HPDE6-E6E7 (cell line): ENCODE measurements at regions not wholly inside any gene's neighbourhood (a gene's known extent, or its start where the extent isn't known, plus 50 kb on each side); places are given as distances from the start of the nearest gene placed in this dataset.

Source experiments
- DNase-seq: peaks from one replicate; pipeline ENCODE4 v3.0.0; 2011; ENCODE audit warnings: missing footprints; ENCODE audit errors: extremely low spot score

DNA sequence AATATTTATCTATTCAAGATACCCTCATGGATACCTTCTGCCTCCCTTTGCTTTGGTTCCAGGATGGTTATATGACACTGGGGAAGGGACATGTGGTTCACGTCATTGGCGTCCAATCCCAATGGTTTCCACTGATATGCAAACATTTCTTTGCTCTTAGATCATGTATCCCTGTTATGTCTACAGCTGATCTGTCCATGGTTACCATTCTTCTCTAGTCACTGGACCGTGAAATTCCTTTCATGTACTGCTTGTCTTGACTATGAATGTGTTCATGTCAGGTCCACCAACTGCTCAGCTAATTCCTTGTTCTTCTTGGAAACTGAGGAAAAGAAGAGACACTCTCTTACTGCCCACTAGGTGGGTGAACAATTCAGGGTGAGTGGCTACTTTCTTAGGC, 391.1 kb upstream of the ZNF608 start:
- no peak for DNase-seq

- no peak for DNase-seq
Measured at GRCh38 chr5:125138266-125138665, 391.8 kb upstream of the ZNF608 start.

DNA sequence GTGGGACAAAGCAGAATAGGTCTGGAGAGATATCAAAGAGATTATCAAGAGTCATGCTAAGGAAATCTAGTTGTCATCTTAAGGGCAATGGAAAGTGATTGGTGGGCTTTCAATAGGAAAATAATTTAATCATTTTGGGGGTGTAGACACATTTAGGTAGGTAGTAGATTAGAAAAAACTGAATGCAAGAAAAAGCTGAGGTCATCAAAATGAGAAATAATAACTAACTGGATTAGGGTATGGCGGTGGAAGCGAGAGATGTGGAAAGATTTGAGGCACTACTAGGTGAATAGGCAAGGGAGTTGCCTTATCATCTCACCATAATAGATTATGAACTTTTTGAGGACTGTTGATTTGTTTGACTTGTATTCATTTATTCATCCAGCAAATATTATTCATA, 393.2 kb upstream of the ZNF608 start:
- no peak for DNase-seq

DNA sequence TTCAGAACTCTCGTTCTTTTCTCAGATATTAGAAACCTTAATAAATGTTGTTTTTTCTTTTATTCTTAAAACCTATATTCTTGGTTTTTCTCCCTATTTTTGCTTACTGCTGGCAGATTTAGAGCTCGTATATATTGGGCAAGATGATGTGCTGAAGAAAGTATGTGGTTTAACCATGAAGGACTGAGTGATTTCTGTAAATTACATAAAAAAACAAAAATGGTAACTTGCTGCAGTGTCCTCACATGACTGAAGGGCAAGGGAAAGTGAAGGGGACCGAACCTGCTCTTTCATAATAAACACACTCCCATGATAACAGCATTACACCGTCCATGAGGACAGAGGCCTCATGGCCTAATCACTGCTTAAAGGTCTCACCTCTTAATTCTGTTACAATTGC, 393.8 kb upstream of the ZNF608 start:
- no peak for DNase-seq

GRCh38 chr5:125140855-125141254, 394.4 kb upstream of the ZNF608 start:
- DNase-seq, result no peak

DNA sequence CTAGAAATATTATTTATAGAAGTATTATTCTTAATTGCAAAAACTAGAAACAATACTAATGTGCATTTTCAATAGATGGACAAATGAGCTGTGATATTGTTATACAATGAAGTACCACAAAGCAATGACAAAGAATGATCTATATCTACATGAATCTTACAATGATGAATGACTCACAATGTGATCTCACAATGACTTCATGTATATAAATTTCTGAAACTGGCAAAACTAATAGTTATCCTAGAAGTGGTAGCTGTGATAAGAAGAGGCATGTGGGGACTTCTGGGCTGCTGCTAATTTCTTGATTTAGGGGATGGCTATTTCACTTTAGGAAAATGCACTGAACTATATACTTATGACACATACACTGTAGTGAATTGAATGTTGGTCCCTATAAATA, 396.0 kb upstream of the ZNF608 start:
- DNase-seq, result no peak

- no peak for DNase-seq
Measured at GRCh38 chr5:125143011-125143410, 396.6 kb upstream of the ZNF608 start.

- no peak for DNase-seq
Measured at GRCh38 chr5:125148076-125148475, 401.6 kb upstream of the ZNF608 start.

- DNase-seq, result no peak
Measured at GRCh38 chr5:125148706-125149105, 402.3 kb upstream of the ZNF608 start.

GRCh38 chr5:125149110-125149509, 402.7 kb upstream of the ZNF608 start:
- no peak for DNase-seq

DNA sequence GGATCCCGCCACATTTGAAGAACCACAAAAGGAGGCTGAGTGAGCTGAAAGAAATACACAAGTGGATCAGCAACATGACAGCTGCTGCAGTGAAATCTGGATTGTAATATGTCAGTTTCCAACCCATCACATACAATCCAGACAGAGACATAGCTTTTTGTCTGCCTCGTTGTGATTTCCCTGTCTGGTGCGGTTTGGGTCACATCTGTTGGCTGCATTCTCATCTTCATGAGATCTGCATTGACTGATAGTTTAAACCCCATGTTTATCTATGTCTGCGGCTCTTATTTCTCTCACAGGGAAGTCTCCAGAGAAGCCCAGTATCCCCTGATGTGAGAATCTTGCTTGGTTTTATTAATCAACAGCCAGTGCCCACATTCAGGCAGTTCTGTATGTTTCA, 403.1 kb upstream of the ZNF608 start:
- no peak for DNase-seq

DNA sequence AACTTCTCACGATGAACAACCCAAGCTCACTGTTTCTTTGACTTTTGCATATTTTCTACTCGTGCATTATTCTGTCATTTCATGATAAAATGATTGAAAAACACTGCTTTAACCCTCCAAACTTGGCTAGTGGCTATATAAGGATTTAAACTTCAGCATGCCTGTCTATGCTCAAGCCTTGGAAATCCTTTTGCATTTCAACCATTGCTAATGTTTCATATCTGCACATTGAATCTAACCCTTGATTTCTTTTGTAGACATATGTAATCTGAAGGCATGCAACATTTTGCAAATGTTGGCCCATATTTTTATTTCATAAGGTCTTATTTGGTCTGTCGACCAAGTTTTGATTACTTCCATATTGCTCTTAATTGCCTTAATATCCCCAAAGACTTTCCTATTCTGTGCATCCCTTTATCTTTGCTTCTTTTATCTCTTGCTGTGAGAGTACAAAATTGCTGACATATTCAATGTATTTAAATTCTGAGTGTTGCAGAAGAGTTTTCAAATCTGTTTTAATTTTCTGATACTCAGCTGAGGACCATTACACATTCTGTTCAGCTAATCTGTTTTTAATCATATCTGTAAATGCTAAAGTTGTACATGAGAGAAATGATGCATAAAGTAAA, 403.7 kb upstream of the ZNF608 start:
- DNase-seq, result no peak

GRCh38 chr5:125151150-125151900, 404.9 kb upstream of the ZNF608 start:
- no peak for DNase-seq

- no peak for DNase-seq
Measured at GRCh38 chr5:125152044-125152443, 405.6 kb upstream of the ZNF608 start.

GRCh38 chr5:125152461-125153189, 406.2 kb upstream of the ZNF608 start:
- DNase-seq, result no peak

- DNase-seq, result no peak
Measured at GRCh38 chr5:125153231-125153630, 406.8 kb upstream of the ZNF608 start.

DNA sequence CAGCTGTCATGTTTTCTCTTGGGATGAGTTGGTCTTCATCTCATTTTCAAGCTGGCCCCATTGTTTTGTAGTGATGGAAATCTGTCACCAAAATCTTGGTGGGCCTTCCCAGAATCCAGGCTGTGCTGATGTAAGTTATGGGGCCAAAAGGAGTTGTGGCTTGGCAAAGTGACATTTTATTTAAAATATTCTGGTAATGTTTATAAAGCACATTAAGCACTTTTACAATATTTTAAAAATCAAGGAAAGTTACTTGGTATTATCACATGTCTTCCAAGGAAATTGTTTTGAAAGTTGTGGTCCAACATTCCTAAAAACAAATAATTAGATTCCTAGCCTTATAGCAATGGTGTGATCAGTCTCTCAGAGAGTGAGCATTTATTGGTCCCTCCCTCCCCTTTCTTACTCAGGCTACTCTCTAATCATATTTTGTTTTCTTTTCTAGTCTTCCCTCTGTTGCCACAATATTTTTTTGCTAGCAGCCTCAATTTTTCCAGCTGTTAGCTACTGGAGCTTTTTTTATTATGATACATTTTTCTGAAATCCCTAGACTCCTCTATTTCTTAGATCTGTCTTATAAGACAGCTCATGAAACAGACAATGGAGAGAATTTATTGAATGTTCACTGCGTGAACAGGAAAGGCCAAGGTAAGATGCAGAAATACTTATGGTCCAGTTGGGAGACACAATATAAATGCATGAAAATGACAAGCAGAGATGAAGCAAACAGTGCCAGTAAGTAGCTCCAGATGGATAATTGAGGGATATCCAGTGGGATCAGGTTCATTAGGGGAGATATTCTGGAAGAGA, 408.1 kb upstream of the ZNF608 start:
- no peak for DNase-seq

GRCh38 chr5:125160787-125161502, 414.5 kb upstream of the ZNF608 start:
- DNase-seq, result no peak

- DNase-seq, result no peak
Measured at GRCh38 chr5:125162714-125163113, 416.3 kb upstream of the ZNF608 start.

DNA sequence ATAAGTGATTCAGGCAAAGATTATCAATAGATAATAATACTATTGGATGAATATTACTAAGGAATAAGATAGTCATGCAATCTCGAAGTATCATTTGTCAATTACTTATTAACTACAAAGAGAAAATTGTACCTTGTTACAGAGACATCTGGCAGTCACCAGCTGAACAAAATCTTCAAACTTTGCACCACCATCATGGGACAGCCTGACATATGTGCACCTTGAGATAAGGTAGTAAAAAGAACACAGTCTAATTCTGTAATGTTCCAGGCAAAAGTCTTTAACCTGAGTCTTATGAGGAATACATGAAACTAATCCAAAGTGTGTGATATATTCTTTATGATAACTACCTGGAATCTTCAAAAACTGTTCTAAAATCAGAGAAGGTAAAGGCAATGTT, 423.0 kb upstream of the ZNF608 start:
- DNase-seq, result no peak

DNA sequence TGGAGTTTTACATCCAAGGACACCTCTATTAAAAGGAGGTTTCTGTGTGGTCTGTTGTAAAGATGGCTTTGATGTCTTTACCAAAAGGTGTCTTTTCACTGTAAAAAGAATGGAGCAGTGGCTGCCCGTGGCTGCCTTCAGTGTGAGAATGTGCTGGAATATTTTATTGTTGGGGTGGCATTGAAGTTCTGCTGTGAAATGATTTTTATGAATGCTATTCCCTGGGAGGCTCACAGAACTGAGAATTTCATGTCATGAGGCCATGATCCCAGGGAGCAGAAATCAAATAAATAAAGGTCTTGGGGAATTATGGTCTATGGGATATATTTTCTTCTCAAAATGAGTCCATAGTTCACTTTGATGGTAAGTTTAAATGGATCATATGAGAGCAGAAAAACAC, 425.2 kb upstream of the ZNF608 start:
- DNase-seq, result no peak
